ENCODE measurements at regions not wholly inside any gene's neighbourhood (a gene's known extent, or its start where the extent isn't known, plus 50 kb on each side); places are given as distances from the start of the nearest gene placed in this dataset.

DNA sequence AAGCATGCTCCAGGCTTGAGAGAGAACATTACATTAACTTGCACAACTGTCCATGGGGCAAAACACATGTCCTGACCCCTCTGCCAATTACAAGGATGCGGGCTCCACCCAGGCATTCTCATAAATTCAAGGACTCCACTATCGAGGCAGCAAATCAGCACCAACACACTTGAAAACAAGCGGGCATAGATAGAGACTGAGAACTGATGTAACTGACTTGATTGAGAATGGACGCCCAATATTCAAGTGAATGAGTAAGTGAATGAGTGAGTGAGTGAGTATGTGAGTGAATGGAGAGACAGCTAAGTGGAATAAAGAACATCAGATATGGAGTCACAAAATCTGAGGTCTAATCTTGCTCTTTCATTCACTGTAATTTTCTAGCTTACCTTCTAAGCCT, 75.0 kb upstream of the VSTM2B start:
- DNase-seq (ENCODE audit: low read depth, low spot score), result no peak
- in situ Hi-C loops (cut with HindIII; ENCODE audit: low sequenced_read_pairs), result no loop called here
- H3K4me3 ChIP-seq (ENCODE audit: low read depth, low read length), result no peak overlapping the region
- TF ChIP-seq, protein P1, sequence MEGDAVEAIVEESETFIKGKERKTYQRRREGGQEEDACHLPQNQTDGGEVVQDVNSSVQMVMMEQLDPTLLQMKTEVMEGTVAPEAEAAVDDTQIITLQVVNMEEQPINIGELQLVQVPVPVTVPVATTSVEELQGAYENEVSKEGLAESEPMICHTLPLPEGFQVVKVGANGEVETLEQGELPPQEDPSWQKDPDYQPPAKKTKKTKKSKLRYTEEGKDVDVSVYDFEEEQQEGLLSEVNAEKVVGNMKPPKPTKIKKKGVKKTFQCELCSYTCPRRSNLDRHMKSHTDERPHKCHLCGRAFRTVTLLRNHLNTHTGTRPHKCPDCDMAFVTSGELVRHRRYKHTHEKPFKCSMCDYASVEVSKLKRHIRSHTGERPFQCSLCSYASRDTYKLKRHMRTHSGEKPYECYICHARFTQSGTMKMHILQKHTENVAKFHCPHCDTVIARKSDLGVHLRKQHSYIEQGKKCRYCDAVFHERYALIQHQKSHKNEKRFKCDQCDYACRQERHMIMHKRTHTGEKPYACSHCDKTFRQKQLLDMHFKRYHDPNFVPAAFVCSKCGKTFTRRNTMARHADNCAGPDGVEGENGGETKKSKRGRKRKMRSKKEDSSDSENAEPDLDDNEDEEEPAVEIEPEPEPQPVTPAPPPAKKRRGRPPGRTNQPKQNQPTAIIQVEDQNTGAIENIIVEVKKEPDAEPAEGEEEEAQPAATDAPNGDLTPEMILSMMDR (IDR thresholded peaks at IDR 0.05; ENCODE audit: low read depth, low read length), result no peak

DNA sequence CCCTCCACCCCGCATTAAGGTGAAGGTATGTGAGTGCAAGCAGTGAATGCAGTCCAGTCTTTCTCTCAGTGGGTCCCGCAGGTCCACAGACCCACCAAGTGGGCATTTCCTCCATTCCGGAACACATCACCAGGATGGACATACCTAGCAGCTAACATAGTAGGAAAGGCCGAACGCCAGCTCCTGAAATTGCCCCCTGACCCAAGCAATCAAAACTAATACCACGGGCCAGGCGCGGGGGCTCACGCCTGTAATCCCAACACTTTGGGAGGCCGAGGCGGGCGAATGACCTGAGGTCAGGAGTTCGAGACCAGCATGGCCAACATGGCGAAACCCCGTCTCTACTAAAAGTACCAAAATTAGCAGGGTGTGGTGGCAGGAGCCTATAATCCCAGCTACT, 71.7 kb upstream of the VSTM2B start:
- DNase-seq (ENCODE audit: low read depth, low spot score), result no peak
- no peak overlapping the region for H3K4me3 ChIP-seq (ENCODE audit: low read depth, low read length)
- in situ Hi-C loops (cut with HindIII; ENCODE audit: low sequenced_read_pairs), result no loop called here
- TF ChIP-seq, protein P1 (IDR thresholded peaks at IDR 0.05; ENCODE audit: low read depth, low read length), result no peak

DNA sequence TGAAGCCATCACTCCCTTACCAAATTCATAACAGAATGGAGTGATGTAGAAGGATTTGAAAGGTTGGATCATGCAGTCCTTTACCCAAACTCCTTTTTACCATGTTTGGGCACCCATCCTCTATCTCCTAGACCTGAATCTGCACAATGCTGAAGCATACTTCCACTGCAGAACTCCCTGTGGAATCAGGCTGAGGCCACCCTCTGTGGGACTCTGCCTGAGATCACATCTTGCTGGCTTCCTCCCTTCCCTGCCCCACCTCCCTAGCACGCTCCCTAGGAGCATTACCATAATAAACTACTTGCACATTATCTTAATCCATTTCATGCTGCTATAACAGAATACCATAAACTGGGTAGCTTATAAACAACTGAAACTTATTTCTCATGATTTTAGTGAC, 68.4 kb upstream of the VSTM2B start:
- DNase-seq (ENCODE audit: low read depth, low spot score), result no peak
- in situ Hi-C loops (cut with HindIII; ENCODE audit: low sequenced_read_pairs), result no loop called here
- TF ChIP-seq, protein P1 (IDR thresholded peaks at IDR 0.05; ENCODE audit: low read depth, low read length), result no peak
- H3K4me3 ChIP-seq (ENCODE audit: low read depth, low read length), result no peak overlapping the region

DNA sequence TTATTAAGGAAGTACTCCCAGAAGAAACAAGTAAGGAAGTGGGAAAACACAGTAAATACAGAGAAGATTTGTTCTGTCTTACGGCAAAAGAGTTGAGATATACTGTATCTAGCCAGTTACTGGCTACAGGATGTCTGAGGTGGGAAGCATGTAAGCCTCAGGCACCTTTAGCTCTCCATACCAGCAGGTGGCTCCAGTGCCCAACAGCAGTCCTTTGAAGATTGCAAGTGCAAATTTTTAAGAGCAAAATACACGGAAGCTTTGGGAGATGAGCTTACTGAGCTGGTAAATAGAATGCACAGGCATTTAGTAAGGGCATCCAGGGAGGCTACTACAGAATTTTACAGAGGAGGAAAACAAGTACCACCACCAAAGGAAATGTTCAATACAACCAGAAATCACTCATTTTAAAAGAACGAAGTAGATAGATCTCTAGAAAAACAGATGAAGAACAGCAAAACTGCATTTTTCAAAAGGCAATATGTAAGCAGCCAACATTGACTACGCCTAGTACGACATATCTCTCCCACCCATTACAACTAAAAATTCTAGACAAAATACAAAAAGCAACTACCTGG, 57.9 kb upstream of the VSTM2B start:
- DNase-seq (ENCODE audit: low read depth, low spot score), result no peak
- in situ Hi-C loops (cut with HindIII; ENCODE audit: low sequenced_read_pairs), result no loop called here
- no peak overlapping the region for H3K4me3 ChIP-seq (ENCODE audit: low read depth, low read length)
- TF ChIP-seq, protein P1 (IDR thresholded peaks at IDR 0.05; ENCODE audit: low read depth, low read length), result peak; percentile 7

DNA sequence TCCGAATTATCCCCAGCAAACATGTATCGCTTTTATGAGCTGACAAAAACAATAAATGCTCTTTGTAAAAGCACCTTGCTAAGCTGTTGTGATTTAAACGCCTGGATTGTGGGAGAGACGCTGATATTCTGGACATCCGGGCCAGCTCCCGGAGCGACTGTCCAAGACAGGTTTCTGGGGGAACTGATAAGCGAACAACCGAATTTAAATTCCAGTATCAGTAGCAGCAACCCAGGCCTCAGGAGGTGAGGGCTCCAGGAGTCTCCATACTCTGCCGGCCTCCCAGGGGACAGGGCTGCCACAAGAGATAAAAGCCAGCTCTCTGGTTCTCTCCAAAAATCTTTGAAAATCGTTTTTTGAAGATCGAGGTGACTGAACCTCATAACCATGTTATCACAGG, 50.3 kb upstream of the VSTM2B start:
- DNase-seq (ENCODE audit: low read depth, low spot score), result no peak
- H3K4me3 ChIP-seq (ENCODE audit: low read depth, low read length), result no peak overlapping the region
- in situ Hi-C loops (cut with HindIII; ENCODE audit: low sequenced_read_pairs), result no loop called here
- TF ChIP-seq, protein P1 (IDR thresholded peaks at IDR 0.05; ENCODE audit: low read depth, low read length), result no peak

Data from astrocyte of the spinal cord (primary cell).